GM13976 (cell line): ENCODE measurements at regions not wholly inside any gene's neighbourhood (a gene's known extent, or its start where the extent isn't known, plus 50 kb on each side); places are given as distances from the start of the nearest gene placed in this dataset.
"Not testable (repeated sequence)": the region's sequence is repeated elsewhere in the genome, so short reads cannot be mapped to it uniquely, and the experiment has no call there.

ENCODE experiments used
- DNase-seq: peaks from one replicate; pipeline ENCODE4 v3.0.0; 2012; ENCODE audit warnings: low spot score
- CTCF ChIP-seq: IDR thresholded peaks from 2 replicates; pipeline ENCODE4 v1.5.1; 2012; ENCODE audit warnings: borderline replicate concordance, mild to moderate bottlenecking; ENCODE audit not compliant: insufficient read depth; ENCODE audit errors: extremely low read depth, missing control alignments, control extremely low read depth
- in situ Hi-C: fragments of 300-500 bp; cut with MboI; formaldehyde crosslinking; loops from one replicate; pipeline ENCODE4 v1.12.0; 2022; ENCODE audit warnings: low sequenced_read_pairs, mixed read lengths, inconsistent platforms; ENCODE audit not compliant: unreplicated experiment

GRCh38 chr7:13797545-13797944 lies 191.9 kb downstream of the ETV1 start:
- no peak for DNase-seq
- in situ Hi-C loops = no loop called here
- TF ChIP-seq CTCF = no peak

GRCh38 chr7:13800694-13801448 lies 188.6 kb downstream of the ETV1 start:
- in situ Hi-C loops = no loop called here
- no peak for TF ChIP-seq CTCF
- no peak for DNase-seq

GRCh38 chr7:13801669-13802068 lies 187.8 kb downstream of the ETV1 start:
- TF ChIP-seq CTCF = no peak
- DNase-seq = no peak
- in situ Hi-C loops = no loop called here

GRCh38 chr7:13802651-13803050 lies 186.8 kb downstream of the ETV1 start:
- no peak for TF ChIP-seq CTCF
- DNase-seq = no peak
- in situ Hi-C loops = no loop called here

- no peak for DNase-seq
- in situ Hi-C loops = no loop called here
These were observed 186.3 kb downstream of the ETV1 start for GRCh38 chr7:13803134-13803533.

GRCh38 chr7:13806089-13806867 lies 183.2 kb downstream of the ETV1 start:
- DNase-seq, in situ Hi-C loops: not testable (repeated sequence)

More at GRCh38 chr7:13803134-13803533, 186.3 kb downstream of the ETV1 start:
- no peak for TF ChIP-seq CTCF

GRCh38 chr7:13817230-13817629 lies 172.2 kb downstream of the ETV1 start:
- in situ Hi-C loops, DNase-seq: not testable (repeated sequence)
